GM12878 (cell line): ENCODE measurements at regions not wholly inside any gene's neighbourhood (a gene's known extent, or its start where the extent isn't known, plus 50 kb on each side); places are given as distances from the start of the nearest gene placed in this dataset.

Source experiments
- ATAC-seq: fragments of 200-7000 bp; cut with Tn5 transposase; 3 replicates; pipeline ENCODE4 v1.9.1; 2020; ENCODE audit warnings: mild to moderate bottlenecking, moderate library complexity
- BruUV-seq: library from RNA; stranded (reverse); fragments of 400-500 nt; replicated peaks from 2 replicates; lab custom pipeline; 2021; lab: Mats Ljungman, UMichigan
- CTCF ChIA-PET: fragments of 300-600 bp; sonication (Branson Sonifier 250); formaldehyde crosslinking; extraction: SDS; loops from one replicate; lab custom pipeline; 2021; ENCODE audit warnings: inconsistent platforms; lab: Yijun Ruan, JAX
- POLR2A ChIA-PET: fragments of 350-600 bp; formaldehyde crosslinking; extraction: SDS; loops from one replicate; lab custom pipeline; 2021; ENCODE audit warnings: inconsistent platforms; lab: Charles Lee
- RAD21 ChIA-PET: fragments of 300-600 bp; sonication (Branson Sonifier 250); formaldehyde crosslinking; loops from one replicate; lab custom pipeline; 2023; ENCODE audit warnings: antibody characterized with exemption; ENCODE audit not compliant: unreplicated experiment; lab: Charles Lee
- SMC1A ChIA-PET: fragments of 300-600 bp; sonication (Branson Sonifier 250); formaldehyde crosslinking; loops from one replicate; lab custom pipeline; 2023; ENCODE audit not compliant: unreplicated experiment, uncharacterized antibody; lab: Charles Lee
- DNase-seq: peaks from one replicate; pipeline ENCODE4 v3.0.0-alpha.2; 2011; ENCODE audit warnings: low read depth, low spot score
- FAIRE-seq: peaks from 3 replicates; lab custom pipeline; 2011; peaks lifted over from hg19 to GRCh38; lab: Jason Lieb, UNC
- H2AFZ ChIP-seq: 2 replicates; pipeline ENCODE4 v1.6.0; 2011; ENCODE audit warnings: low read depth, low read length, control low read depth; ENCODE audit not compliant: control insufficient read depth
- H3K27ac ChIP-seq: 2 replicates; pipeline ENCODE4 v1.5.1; 2011; ENCODE audit warnings: control low read depth; ENCODE audit not compliant: control insufficient read depth, insufficient read depth
- H3K27me3 ChIP-seq, 2 experiments: replicated peaks in 1 of 2; 2 replicates each; pipeline versions ENCODE4 v1.6.0 to v1.6.1; 2011; ENCODE audit warnings: low read length in 1 of 2; ENCODE audit not compliant: control insufficient read depth in 2 of 2, insufficient read depth in 2 of 2
- H3K36me3 ChIP-seq, 2 experiments: 2 replicates each; pipeline ENCODE4 v1.5.1; 2011; ENCODE audit warnings: low read length in 1 of 2; ENCODE audit not compliant: control insufficient read depth in 2 of 2, insufficient read depth in 2 of 2
- H3K4me1 ChIP-seq: 2 replicates; pipeline ENCODE4 v1.6.1; 2011; ENCODE audit warnings: mild to moderate bottlenecking, low read length, moderate library complexity, mixed read lengths; ENCODE audit not compliant: control insufficient read depth, insufficient read depth
- H3K4me2 ChIP-seq: 2 replicates; pipeline ENCODE4 v1.6.0; 2011; ENCODE audit warnings: control low read depth; ENCODE audit not compliant: control insufficient read depth, insufficient read depth
- H3K4me3 ChIP-seq: fragments of 200-600 bp; sonication (generic); 2 replicates; pipeline ENCODE4 v1.5.1; 2016
- H3K79me2 ChIP-seq: 2 replicates; pipeline ENCODE4 v1.6.0; 2011; ENCODE audit warnings: low read length; ENCODE audit not compliant: control insufficient read depth, insufficient read depth
- H3K9ac ChIP-seq: 2 replicates; pipeline ENCODE4 v1.8.0; 2011; ENCODE audit warnings: low read length, control low read depth, mixed read lengths; ENCODE audit not compliant: control insufficient read depth, insufficient read depth
- H3K9me3 ChIP-seq: replicated peaks from 3 replicates; pipeline ENCODE4 v1.5.1; 2011; ENCODE audit warnings: mild to moderate bottlenecking, low read length; ENCODE audit not compliant: control insufficient read depth, insufficient read depth
- H4K20me1 ChIP-seq: 2 replicates; pipeline ENCODE4 v1.6.0; 2011; ENCODE audit not compliant: control insufficient read depth, insufficient read depth
- GATAD2B ChIP-seq: fragments of 450-650 bp; conservative IDR thresholded peaks from 2 replicates; pipeline ENCODE4 v1.6.1; 2017; ENCODE audit warnings: low read depth, mild to moderate bottlenecking, moderate library complexity
- MEF2A ChIP-seq: IDR thresholded peaks from 2 replicates; pipeline ENCODE4 v1.6.1; 2011; ENCODE audit warnings: low read depth, mild to moderate bottlenecking, low read length, moderate library complexity; ENCODE audit not compliant: insufficient read depth
- NR2C1 ChIP-seq: fragments of 450-650 bp; IDR thresholded peaks from 2 replicates; pipeline ENCODE4 v1.6.1; 2017; ENCODE audit warnings: antibody characterized with exemption, mild to moderate bottlenecking, moderate library complexity
- NR2F1 ChIP-seq: fragments of 450-650 bp; conservative IDR thresholded peaks from 2 replicates; pipeline ENCODE4 v1.6.1; 2017; ENCODE audit warnings: mild to moderate bottlenecking
- STAT1 ChIP-seq: fragments of 450-650 bp; conservative IDR thresholded peaks from 2 replicates; pipeline ENCODE4 v1.6.1; 2014; ENCODE audit warnings: antibody characterized with exemption, mild to moderate bottlenecking
- SUZ12 ChIP-seq: fragments of 200-600 bp; sonication (generic); IDR thresholded peaks from one replicate; pipeline ENCODE4 v1.6.1; 2018; ENCODE audit warnings: antibody characterized with exemption, mild to moderate bottlenecking; ENCODE audit not compliant: unreplicated experiment
- WRNIP1 ChIP-seq: IDR thresholded peaks from 2 replicates; pipeline ENCODE4 v1.6.1; 2011; ENCODE audit warnings: low read depth, low read length, improper control_type of control experiment, borderline replicate concordance
- WGBS: methylation state at CpG from one replicate; pipeline ENCODE4 v1.1.6; 2016; ENCODE audit warnings: low lambda C conversion rate; ENCODE audit not compliant: insufficient replicate concordance, insufficient coverage; ENCODE audit errors: missing lambda C conversion rate; 5-methylcytosine and 5-hydroxymethylcytosine counted together
- in situ Hi-C: fragments of 300-500 bp; cut with MboI; formaldehyde crosslinking; loops from 9 replicates; pipeline ENCODE4 v1.14.3; 2018; ENCODE audit warnings: mixed read lengths
- intact Hi-C: fragments of 100-400 bp; cut with micrococcal nuclease; formaldehyde crosslinking; loops from one replicate; pipeline ENCODE4 v1.14.2; 2022; ENCODE audit not compliant: unreplicated experiment
- TF ChIP-seq, protein P1 (sequence below): IDR thresholded peaks from 2 replicates; pipeline ENCODE4 v1.6.1; 2011; ENCODE audit warnings: mild to moderate bottlenecking, low read depth, low read length, moderate library complexity; ENCODE audit not compliant: insufficient replicate concordance
- TF ChIP-seq, protein P2 (sequence below): fragments of 450-650 bp; formaldehyde crosslinking; IDR thresholded peaks from 2 replicates; pipeline ENCODE4 v1.5.0; 2022; ENCODE audit warnings: mild to moderate bottlenecking, missing genetic modification characterization
- TF ChIP-seq, protein P3 (sequence below): IDR thresholded peaks from 2 replicates; pipeline ENCODE4 v1.6.1; 2012; ENCODE audit warnings: improper control_type of control experiment, low read depth, low read length; ENCODE audit not compliant: insufficient replicate concordance

DNA sequence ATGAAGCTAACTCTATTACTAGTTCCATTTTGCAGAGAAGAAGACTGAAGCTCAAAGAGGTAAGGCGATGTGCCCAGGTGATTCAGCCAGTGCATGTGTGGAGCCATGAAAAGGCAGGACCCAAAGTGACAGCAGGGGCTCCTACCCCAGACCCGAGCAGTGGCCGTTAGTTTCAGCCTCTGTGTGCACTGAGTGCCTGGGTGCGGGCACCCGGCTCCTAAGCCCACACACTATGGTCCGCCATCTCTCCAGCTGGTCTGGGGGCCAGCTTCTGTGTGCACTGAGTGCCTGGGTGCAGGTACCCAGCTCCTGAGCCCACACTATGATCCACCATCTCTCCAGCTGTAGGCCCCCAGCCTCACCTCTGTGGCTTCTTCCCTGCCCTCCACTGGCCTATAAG is 123.5 kb upstream of the CST7 start:
- BruUV-seq = no TSS peak
- ChIA-PET CTCF (interaction anchor here (0.8 kb wide), 1 partner anchor 29 kb away, joined by 3 read pairs; no protein-coding TSS in a partner anchor), POLR2A (no interaction called here), RAD21 (no interaction called here), SMC1A (no interaction called here)
- Histone ChIP-seq H3K4me3 (no peak overlapping the region), H3K9ac (no peak overlapping the region), H3K27me3 (peaks cover 0 to 3% of the 10 kb centered on the region in 2 experiments; a peak in 2 of 4 replicates), H3K79me2 (no peaks in the 10 kb centered on the region), H3K4me2 (no peak overlapping the region), H3K4me1 (no peaks in the 10 kb centered on the region), H4K20me1 (no peaks in the 10 kb centered on the region), H3K9me3 (no peaks in the 10 kb centered on the region), H3K36me3 (no peaks in the 10 kb centered on the region), H3K27ac (no peak overlapping the region), H2AFZ (no peak overlapping the region)
- in situ Hi-C loops = no loop called here
- DNase-seq = no peak
- TF ChIP-seq MEF2A (no peak), GATAD2B (no peak), NR2F1 (no peak), STAT1 (no peak), NR2C1 (no peak), SUZ12 (no peak), WRNIP1 (no peak)
- TF ChIP-seq, protein P1, sequence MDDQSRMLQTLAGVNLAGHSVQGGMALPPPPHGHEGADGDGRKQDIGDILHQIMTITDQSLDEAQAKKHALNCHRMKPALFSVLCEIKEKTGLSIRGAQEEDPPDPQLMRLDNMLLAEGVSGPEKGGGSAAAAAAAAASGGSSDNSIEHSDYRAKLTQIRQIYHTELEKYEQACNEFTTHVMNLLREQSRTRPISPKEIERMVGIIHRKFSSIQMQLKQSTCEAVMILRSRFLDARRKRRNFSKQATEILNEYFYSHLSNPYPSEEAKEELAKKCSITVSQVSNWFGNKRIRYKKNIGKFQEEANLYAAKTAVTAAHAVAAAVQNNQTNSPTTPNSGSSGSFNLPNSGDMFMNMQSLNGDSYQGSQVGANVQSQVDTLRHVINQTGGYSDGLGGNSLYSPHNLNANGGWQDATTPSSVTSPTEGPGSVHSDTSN = no peak
- TF ChIP-seq, protein P2, sequence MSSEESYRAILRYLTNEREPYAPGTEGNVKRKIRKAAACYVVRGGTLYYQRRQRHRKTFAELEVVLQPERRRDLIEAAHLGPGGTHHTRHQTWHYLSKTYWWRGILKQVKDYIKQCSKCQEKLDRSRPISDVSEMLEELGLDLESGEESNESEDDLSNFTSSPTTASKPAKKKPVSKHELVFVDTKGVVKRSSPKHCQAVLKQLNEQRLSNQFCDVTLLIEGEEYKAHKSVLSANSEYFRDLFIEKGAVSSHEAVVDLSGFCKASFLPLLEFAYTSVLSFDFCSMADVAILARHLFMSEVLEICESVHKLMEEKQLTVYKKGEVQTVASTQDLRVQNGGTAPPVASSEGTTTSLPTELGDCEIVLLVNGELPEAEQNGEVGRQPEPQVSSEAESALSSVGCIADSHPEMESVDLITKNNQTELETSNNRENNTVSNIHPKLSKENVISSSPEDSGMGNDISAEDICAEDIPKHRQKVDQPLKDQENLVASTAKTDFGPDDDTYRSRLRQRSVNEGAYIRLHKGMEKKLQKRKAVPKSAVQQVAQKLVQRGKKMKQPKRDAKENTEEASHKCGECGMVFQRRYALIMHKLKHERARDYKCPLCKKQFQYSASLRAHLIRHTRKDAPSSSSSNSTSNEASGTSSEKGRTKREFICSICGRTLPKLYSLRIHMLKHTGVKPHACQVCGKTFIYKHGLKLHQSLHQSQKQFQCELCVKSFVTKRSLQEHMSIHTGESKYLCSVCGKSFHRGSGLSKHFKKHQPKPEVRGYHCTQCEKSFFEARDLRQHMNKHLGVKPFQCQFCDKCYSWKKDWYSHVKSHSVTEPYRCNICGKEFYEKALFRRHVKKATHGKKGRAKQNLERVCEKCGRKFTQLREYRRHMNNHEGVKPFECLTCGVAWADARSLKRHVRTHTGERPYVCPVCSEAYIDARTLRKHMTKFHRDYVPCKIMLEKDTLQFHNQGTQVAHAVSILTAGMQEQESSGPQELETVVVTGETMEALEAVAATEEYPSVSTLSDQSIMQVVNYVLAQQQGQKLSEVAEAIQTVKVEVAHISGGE (CRISPR knock-in tag) = no peak
- TF ChIP-seq, protein P3, sequence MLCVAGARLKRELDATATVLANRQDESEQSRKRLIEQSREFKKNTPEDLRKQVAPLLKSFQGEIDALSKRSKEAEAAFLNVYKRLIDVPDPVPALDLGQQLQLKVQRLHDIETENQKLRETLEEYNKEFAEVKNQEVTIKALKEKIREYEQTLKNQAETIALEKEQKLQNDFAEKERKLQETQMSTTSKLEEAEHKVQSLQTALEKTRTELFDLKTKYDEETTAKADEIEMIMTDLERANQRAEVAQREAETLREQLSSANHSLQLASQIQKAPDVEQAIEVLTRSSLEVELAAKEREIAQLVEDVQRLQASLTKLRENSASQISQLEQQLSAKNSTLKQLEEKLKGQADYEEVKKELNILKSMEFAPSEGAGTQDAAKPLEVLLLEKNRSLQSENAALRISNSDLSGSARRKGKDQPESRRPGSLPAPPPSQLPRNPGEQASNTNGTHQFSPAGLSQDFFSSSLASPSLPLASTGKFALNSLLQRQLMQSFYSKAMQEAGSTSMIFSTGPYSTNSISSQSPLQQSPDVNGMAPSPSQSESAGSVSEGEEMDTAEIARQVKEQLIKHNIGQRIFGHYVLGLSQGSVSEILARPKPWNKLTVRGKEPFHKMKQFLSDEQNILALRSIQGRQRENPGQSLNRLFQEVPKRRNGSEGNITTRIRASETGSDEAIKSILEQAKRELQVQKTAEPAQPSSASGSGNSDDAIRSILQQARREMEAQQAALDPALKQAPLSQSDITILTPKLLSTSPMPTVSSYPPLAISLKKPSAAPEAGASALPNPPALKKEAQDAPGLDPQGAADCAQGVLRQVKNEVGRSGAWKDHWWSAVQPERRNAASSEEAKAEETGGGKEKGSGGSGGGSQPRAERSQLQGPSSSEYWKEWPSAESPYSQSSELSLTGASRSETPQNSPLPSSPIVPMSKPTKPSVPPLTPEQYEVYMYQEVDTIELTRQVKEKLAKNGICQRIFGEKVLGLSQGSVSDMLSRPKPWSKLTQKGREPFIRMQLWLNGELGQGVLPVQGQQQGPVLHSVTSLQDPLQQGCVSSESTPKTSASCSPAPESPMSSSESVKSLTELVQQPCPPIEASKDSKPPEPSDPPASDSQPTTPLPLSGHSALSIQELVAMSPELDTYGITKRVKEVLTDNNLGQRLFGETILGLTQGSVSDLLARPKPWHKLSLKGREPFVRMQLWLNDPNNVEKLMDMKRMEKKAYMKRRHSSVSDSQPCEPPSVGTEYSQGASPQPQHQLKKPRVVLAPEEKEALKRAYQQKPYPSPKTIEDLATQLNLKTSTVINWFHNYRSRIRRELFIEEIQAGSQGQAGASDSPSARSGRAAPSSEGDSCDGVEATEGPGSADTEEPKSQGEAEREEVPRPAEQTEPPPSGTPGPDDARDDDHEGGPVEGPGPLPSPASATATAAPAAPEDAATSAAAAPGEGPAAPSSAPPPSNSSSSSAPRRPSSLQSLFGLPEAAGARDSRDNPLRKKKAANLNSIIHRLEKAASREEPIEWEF = no peak
- FAIRE-seq = no peak
- intact Hi-C loops = no loop called here
- 64% methylated on average over 6 of the region's 6 CpGs for WGBS
- no peak for ATAC-seq
